GM12872 (cell line): ENCODE measurements at regions not wholly inside any gene's neighbourhood (a gene's known extent, or its start where the extent isn't known, plus 50 kb on each side); places are given as distances from the start of the nearest gene placed in this dataset.

Experiments used
- CTCF ChIP-seq: IDR thresholded peaks from 3 replicates; pipeline ENCODE4 v1.5.1; 2011; ENCODE audit warnings: low read depth, mild to moderate bottlenecking, low read length, moderate library complexity; ENCODE audit not compliant: insufficient read depth

DNA sequence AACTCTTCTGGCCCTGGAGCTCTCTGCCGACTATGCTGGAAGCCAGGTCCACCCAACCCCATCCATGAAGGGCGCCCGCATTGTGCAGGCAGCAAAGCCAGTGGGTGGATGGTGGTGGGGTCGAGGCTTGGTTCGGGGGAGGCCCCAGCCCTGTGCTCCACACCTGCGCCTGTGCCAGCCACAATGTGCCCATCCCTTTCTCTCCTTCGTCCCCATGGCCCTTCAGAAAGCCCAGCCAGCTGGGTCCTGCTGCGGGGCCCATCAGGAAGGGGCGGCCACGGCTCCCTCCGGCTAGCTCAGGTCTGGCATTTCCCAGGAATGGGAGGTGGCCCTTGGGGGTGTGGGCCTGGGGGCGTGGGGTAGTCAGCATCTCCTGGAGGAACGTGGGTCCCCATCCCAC is 91.6 kb downstream of the HMX1 start:
- TF ChIP-seq CTCF, result no peak

GRCh38 chr4:8779490-8779932 is 92.1 kb downstream of the HMX1 start:
- no peak for TF ChIP-seq CTCF

- no peak for TF ChIP-seq CTCF
Measured at GRCh38 chr4:8778760-8779159, 92.9 kb downstream of the HMX1 start.

- TF ChIP-seq CTCF, result no peak
Measured at GRCh38 chr4:8778291-8778690, 93.3 kb downstream of the HMX1 start.

DNA sequence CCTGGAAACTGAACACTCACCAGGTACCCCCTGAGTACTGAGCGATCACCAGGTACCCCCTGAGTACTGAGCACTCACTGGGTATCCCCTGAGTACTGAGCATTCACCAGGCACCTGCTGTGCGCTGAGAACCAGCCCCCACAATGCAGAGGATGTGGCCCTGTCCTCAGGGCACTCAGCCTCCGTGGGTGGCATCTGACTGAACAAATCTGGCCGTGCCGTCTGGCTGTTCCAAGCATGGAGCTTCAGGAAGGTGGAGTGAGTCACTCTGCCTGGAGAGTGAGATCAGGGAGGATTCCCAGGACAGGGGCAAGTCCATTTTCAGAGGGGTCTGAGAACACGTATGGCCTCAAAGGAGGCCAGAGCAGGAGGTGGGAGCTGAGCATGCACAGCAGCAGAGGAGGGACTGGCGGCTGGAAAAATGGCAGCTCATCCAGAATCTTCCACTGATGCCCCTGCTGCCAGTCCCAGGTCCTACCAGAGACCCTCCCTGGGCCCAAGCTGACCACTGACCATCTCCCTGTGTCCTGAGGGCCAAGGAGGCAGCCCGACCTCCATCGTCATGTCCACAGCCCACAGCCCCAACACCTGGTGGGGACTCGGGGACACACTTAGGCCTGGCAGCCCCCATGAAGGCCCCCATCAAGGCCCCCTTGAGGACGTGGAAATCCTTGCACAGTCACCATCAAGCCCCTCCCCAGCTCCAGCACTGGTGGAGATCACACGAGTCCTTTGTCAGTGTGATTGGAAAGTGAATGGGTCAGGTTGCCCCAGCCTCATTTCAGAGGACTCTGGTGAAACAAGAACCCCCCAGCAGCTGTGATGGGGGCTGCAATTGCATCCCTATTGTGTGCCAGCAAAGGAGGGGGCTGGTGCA is 94.1 kb downstream of the HMX1 start:
- no peak for TF ChIP-seq CTCF

GRCh38 chr4:8776366-8776765 is 95.3 kb downstream of the HMX1 start:
- TF ChIP-seq CTCF, result no peak

- TF ChIP-seq CTCF, result no peak
Measured at GRCh38 chr4:8775751-8776355, 95.8 kb downstream of the HMX1 start.
